Stimulated activated CD4-positive, alpha-beta T cell treated with anti-CD3 and anti-CD28 coated beads, Interleukin-15, amount 100 ng/mL, for 48 hours (primary cell): ENCODE measurements at regions not wholly inside any gene's neighbourhood (a gene's known extent, or its start where the extent isn't known, plus 50 kb on each side); places are given as distances from the start of the nearest gene placed in this dataset.
A peak's percentile ranks its signal among the peaks of the same experiment; 100 is the strongest.
"Not testable (repeated sequence)": the region's sequence is repeated elsewhere in the genome, so short reads cannot be mapped to it uniquely, and the experiment has no call there.

Experiments used
- DNase-seq, 2 donors: peaks; one replicate each; pipeline ENCODE4 v3.0.0-alpha.2; 2020; ENCODE audit warnings: low read depth in 2 of 2

- DNase-seq, result no peak
Measured at GRCh38 chr7:136412952-136413351, 435.8 kb upstream of the MTPN start.

- peak in 1 of 2 donors; percentile 1 for DNase-seq
Measured at GRCh38 chr7:136405931-136406777, 429.0 kb upstream of the MTPN start.

- no peak for DNase-seq
Measured at GRCh38 chr7:136403591-136403990, 426.4 kb upstream of the MTPN start.

- no peak for DNase-seq
Measured at GRCh38 chr7:136400877-136401276, 423.7 kb upstream of the MTPN start.

GRCh38 chr7:136399385-136399784 lies 422.2 kb upstream of the MTPN start:
- DNase-seq, result no peak

DNA sequence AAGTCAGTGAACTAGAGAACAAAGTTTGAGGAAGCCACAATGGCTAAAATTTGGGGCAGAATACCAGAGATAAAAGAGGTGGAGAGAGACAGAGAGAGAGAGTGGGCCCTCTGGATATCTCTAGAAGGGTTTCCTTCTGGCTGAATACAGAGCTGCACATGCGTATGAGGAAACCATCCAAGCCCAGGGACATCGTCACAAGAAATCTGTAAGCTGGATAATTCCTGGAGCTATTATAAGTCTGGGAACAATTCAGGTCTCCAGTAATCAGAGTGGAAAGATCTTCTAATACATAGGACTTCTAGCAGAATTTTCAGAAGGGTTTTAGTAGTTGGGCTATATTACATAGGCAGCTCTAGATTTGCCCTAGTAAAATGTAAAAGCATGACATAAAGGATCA lies 415.7 kb upstream of the MTPN start:
- no peak for DNase-seq

- DNase-seq, result no peak
Measured at GRCh38 chr7:136391371-136391770, 414.2 kb upstream of the MTPN start.

DNA sequence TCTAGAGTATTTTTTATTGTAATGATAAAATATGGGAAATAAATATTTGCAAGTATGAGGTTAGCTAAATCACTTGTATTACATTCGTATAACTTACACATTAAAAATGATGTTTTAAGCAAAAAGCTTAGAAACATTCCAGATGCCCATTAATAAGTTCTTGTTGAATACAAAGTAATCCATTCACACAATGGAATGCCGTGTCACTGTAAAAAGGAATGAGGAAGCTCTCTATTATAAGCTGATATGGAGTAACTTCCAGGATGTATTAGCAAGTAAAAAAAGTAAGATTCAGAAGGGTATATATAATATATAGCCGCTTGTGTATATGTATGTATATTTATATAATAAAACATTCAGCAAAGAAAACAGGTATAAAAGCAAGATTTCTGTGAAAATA lies 412.8 kb upstream of the MTPN start:
- DNase-seq, result no peak

GRCh38 chr7:136386876-136387275 lies 409.7 kb upstream of the MTPN start:
- DNase-seq, result no peak

- DNase-seq, result not testable (repeated sequence)
Measured at GRCh38 chr7:136371409-136371808, 394.2 kb upstream of the MTPN start.

- DNase-seq, result no peak
Measured at GRCh38 chr7:136370137-136370536, 393.0 kb upstream of the MTPN start.

DNA sequence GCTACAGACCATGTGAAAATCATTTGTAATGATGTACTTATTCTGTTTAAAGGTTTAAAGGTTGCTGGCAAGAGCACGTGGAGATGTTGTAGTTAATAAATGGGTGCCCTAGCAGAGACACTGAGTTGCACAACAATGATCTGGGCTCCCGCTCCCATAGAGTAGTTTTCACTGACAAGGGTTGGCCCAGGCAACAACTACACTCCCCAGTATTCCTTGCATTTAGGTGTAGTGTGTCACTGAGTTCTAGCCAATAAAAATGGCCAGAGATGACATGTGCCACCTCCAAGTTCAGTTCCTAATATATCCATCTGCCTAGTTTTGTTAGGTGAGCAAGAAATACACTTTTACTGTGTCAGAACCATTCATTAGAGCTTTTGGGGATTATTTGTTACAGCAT lies 392.1 kb upstream of the MTPN start:
- DNase-seq, result no peak

GRCh38 chr7:136359333-136359903 lies 382.3 kb upstream of the MTPN start:
- DNase-seq, result no peak

DNA sequence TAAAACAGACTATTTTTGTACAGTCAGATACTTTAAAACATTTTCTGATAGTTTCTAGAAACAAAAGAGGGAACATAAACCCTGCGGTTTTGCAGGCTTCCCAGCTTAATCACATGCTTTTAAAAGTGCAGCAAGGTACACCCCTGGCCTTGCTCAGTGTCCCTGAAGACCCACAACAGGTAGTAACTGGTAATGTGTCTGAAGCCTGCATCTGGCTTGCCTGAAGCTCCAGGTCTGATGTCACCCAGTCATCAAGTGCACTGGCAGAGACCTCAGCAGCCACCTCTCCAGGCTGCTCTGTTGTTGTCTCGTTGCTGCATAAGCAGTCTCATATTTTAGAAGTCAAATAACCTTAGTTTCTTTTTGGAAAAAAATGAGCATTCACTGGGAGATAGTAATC lies 376.1 kb upstream of the MTPN start:
- DNase-seq, result no peak

GRCh38 chr7:136348542-136349192 lies 371.5 kb upstream of the MTPN start:
- no peak for DNase-seq

DNA sequence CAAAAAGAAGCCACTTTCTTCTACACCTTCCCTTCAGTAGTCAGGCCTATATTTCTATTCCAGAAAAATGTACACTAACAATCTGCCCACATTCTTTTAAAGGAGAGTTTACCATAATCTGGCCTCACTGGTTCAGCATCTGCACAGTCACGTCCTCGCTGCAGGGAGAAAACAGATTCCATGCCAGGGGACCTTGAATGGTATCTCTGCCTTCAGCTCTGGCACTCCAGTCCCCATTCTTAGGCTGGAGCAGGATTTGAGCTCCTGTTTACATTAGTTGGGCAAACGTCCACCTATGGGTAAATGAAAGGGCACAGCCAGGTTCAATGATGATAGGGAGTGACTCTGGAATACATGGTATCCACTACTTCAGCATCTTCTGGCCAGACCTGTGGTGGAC lies 371.0 kb upstream of the MTPN start:
- no peak for DNase-seq

- no peak for DNase-seq
Measured at GRCh38 chr7:136347488-136347887, 370.3 kb upstream of the MTPN start.

DNA sequence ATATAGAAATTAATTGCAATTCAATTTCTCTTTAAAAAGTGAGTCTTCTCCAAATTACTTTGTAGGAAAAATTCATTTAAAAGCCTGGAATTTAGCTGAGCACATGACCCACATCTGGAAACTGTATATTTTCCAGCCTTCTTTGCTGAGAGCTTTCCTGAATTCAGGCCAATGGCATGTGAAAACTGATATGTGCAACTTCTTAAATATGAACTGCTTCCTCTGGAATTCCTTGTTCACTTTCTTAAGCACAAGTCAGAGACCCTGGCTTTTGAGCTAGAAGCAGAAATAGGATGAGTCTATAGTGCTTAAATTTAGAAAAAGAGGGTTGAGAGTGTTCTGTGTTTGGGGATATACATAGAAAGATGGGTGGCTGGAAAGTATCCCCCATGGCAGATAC lies 365.1 kb upstream of the MTPN start:
- DNase-seq, result no peak

GRCh38 chr7:136339464-136339863 lies 362.3 kb upstream of the MTPN start:
- DNase-seq, result no peak

- no peak for DNase-seq
Measured at GRCh38 chr7:136336932-136337331, 359.8 kb upstream of the MTPN start.

- no peak for DNase-seq
Measured at GRCh38 chr7:136333636-136334035, 356.5 kb upstream of the MTPN start.

- no peak for DNase-seq
Measured at GRCh38 chr7:136326045-136326609, 349.0 kb upstream of the MTPN start.

GRCh38 chr7:136325578-136325977 lies 348.4 kb upstream of the MTPN start:
- no peak for DNase-seq
